ENCODE measurements at regions not wholly inside any gene's neighbourhood (a gene's known extent, or its start where the extent isn't known, plus 50 kb on each side); places are given as distances from the start of the nearest gene placed in this dataset.

DNA sequence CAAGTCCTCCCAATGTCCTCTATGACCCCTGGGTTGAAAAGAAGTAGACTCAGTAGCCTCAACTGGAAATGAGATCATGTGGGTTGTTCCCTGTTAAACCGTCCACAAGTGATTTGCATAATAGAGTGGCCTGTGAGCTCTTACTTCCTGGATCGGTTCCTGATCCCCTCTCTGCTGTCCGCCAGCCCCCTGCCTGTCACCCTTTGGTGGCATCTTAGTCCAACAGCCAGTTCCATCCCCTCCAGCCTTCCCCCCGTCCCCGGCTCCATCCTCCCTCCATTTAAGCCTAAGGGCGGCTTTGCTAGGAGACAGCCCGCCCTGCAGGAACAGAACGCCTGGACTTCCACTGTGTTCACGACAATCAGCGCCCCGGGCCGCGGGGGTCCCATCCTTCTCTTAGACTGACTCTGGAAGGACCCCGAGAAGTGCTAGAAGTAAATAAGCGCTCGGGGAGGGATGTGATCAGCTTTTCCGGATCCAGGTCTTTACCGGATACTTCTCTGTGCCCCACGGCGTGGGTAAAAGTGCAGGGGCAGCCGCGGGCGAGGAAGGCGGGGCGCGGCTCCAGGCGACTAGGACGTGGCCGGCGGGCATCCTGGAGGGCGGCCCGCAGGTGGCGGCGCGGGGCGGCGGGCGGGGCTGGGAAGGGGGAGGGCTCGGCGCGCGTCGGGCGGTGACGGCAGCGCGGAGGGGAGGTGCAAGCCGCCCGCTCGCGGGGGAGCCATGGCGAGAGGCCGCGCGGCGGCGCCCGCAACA lies 51.2 kb upstream of the ULK4 start:
- TF ChIP-seq CTCF (IDR thresholded peaks at IDR 0.05) (no peak), EZH2phosphoT487 (IDR thresholded peaks at IDR 0.05) (no peak), EZH2 (IDR thresholded peaks at IDR 0.05) (no peak)
